GM06990 (cell line): ENCODE measurements at regions not wholly inside any gene's neighbourhood (a gene's known extent, or its start where the extent isn't known, plus 50 kb on each side); places are given as distances from the start of the nearest gene placed in this dataset.

Experiments
- DNase-seq: peaks from one replicate; pipeline ENCODE4 v3.0.0-alpha.2; 2011; ENCODE audit not compliant: insufficient read length; ENCODE audit errors: extremely low read depth
- H3K27me3 ChIP-seq: replicated peaks from 2 replicates; pipeline ENCODE4 v1.6.0; 2011; ENCODE audit warnings: low read length; ENCODE audit not compliant: control insufficient read depth, insufficient read depth
- H3K36me3 ChIP-seq: 2 replicates; pipeline ENCODE4 v1.5.1; 2011; ENCODE audit warnings: low read length; ENCODE audit not compliant: control insufficient read depth, insufficient read depth
- H3K4me3 ChIP-seq: replicated peaks from 2 replicates; pipeline ENCODE4 v1.5.1; 2011; ENCODE audit warnings: low read depth, mild to moderate bottlenecking, control low read depth, low read length
- TF ChIP-seq, protein P1 (sequence below): IDR thresholded peaks from 2 replicates; pipeline ENCODE4 v1.5.1; 2011; ENCODE audit warnings: low read length, control low read depth, mild to moderate bottlenecking, inconsistent platforms; ENCODE audit not compliant: insufficient read depth, poor library complexity, severe bottlenecking

DNA sequence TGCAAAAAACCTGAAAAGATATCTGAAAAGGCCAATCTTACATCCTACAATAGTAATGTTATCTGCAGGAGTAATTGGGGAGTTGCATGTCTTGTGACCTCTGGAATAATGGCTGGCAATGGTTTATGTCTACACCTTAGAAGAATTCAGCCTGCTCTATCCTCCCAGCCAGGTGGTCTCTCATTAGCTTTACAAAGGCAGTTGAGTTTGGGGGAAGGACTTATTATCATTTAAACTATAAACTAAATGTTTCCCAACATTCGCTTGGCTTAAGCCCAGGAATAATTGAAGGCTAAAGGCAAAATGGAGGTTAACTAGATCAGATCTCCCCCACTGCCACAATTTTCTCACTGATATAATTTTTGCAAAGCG, 158.4 kb upstream of the SFSWAP start:
- H3K27me3 ChIP-seq, result no peaks in the 10 kb centered on the region; the same call in 1 of the 2 replicates

DNA sequence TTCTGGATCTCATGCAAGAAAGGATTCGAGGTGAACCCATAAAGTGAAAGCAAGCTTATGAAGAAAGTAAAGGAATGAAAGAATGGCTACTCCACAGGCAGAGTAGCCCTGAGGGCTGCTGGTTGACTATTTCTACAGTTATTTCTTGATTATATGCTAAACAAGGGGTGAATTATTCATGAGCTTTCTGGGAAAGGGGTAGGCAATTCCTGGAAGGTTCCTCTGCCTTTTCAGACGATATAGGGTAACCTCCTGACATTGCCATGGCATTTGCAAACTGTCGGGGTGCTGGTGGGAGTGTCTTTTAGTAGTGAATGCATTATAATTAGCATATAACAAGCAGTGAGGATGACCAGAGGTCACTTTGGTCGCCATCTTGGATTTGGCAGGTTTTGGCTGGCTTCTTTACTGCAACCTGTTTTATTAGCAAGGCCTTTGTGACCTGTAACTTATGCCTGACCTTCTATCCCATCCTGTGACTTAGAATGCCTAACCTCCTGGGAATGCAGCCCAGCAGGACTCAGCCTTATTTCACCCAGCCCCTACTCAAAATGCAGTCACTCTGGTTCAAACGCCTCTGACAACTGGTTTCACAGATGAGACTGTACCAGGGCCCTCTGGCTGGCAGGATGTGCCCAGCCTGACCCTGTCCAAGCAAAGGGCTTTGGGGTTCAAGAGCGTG, 157.7 kb upstream of the SFSWAP start:
- no peaks in the 10 kb centered on the region for H3K36me3 ChIP-seq
- H3K4me3 ChIP-seq, result no peak overlapping the region
- DNase-seq, result no peak
- TF ChIP-seq, protein P1, sequence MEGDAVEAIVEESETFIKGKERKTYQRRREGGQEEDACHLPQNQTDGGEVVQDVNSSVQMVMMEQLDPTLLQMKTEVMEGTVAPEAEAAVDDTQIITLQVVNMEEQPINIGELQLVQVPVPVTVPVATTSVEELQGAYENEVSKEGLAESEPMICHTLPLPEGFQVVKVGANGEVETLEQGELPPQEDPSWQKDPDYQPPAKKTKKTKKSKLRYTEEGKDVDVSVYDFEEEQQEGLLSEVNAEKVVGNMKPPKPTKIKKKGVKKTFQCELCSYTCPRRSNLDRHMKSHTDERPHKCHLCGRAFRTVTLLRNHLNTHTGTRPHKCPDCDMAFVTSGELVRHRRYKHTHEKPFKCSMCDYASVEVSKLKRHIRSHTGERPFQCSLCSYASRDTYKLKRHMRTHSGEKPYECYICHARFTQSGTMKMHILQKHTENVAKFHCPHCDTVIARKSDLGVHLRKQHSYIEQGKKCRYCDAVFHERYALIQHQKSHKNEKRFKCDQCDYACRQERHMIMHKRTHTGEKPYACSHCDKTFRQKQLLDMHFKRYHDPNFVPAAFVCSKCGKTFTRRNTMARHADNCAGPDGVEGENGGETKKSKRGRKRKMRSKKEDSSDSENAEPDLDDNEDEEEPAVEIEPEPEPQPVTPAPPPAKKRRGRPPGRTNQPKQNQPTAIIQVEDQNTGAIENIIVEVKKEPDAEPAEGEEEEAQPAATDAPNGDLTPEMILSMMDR, result no peak
- H3K27me3 ChIP-seq, result no peaks in the 10 kb centered on the region; the same call in 1 of the 2 replicates

More for the DNA sequence above, 158.4 kb upstream of the SFSWAP start:
- TF ChIP-seq, protein P1, result no peak
- no peak overlapping the region for H3K4me3 ChIP-seq
- DNase-seq, result no peak
- H3K36me3 ChIP-seq, result no peaks in the 10 kb centered on the region

DNA sequence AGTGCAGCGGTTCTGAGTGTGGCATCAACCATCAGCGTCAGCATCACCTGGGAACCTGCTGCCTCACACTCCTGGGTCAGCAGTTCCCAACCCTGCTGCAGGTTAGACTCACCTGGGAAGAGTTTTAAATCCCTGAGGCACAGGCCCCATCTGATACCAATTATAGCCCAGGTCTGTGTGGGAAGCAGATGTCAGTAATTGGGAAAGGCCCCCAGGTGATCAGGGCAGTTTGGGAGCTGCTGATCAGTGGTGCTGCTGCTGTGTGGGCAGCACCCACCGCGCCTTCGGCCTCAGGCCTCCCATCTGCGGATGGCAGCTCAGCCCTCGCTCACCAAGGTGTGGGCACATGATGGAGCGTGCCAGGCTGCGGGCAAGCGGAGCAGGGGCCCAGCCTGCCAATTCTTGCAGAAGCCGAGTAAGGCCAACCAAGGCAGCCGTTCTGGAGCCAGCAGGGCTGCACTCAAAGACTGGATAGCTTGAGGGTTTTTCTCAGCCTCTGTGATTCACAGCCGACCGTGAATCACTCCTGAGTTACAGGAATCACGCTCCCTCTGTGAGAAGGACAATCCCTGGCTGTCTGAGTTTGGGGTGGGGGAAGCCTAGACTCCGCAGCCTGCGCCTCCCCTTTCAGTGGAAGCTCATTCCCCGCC, 155.6 kb upstream of the SFSWAP start:
- TF ChIP-seq, protein P1, result no peak
- Histone ChIP-seq H3K4me3 (no peak overlapping the region), H3K36me3 (no peaks in the 10 kb centered on the region), H3K27me3 (no peaks in the 10 kb centered on the region; the same call in 1 of the 2 replicates)
- DNase-seq, result no peak

DNA sequence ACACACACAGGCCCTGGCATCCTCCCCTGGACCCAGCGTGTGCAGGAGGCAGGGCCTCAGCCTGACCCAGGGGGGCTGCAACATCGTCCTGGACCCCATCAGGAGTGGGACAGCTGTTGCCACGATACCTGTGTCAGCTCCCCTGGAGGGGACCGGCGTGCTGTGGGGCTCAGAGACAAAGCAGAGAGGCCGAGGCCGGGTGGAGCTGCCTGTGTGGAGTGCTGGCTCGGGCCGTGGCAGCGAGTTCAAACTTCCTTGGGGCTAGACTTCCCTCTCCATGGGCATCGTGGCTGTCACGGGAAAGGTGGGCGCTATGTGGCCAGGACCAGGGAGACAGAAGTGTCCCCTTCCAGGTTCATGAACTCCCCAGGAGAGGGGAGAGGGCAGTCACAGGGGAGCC, 155.0 kb upstream of the SFSWAP start:
- no peaks in the 10 kb centered on the region; the same call in 1 of the 2 replicates for H3K27me3 ChIP-seq
- TF ChIP-seq, protein P1, result no peak
- H3K4me3 ChIP-seq, result no peak overlapping the region
- DNase-seq, result no peak
- no peaks in the 10 kb centered on the region for H3K36me3 ChIP-seq

DNA sequence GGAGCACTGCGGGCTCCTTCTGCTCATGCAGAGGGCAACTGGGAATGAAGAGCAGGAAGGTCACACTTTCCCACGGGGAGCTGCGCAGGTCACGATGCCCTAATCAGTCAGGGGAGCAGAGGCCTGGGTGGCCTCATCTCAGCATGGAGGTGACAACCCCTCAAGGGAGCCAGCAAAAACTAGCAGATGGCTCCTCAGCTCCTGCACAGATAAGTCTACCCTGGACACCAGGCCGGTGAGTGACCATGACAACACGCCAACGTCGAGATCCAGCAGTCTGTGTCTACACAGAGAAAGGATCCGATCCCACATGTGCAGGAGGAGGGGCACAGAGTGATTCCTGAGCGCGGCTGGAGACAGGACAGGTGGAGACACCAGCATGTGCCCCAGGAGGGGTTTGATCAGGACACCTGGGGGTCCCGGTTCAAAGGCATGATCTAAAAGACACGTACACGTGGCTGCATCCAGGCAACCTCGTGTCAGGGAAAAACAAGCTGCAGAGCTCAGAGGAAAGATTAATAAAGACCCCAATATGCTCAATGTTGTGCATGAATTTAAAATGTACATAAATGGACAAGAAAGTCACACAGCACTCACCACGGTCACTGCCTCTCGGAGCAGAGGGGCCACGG, 153.7 kb upstream of the SFSWAP start:
- Histone ChIP-seq H3K4me3 (no peak overlapping the region), H3K27me3 (no peaks in the 10 kb centered on the region; the same call in 1 of the 2 replicates), H3K36me3 (no peaks in the 10 kb centered on the region)
- DNase-seq, result no peak
- TF ChIP-seq, protein P1, result no peak
